Stimulated activated effector memory CD8-positive, alpha-beta T cell treated with anti-CD3 and anti-CD28 coated beads, Interleukin-12 subunit alpha, Interleukin-12 subunit beta, amount 100 ng/mL, for 72 hours (primary cell): ENCODE measurements at regions not wholly inside any gene's neighbourhood (a gene's known extent, or its start where the extent isn't known, plus 50 kb on each side); places are given as distances from the start of the nearest gene placed in this dataset.
"Not testable (repeated sequence)": the region's sequence is repeated elsewhere in the genome, so short reads cannot be mapped to it uniquely, and the experiment has no call there.

Source experiments
- ATAC-seq: fragments of 150-1000 bp; cut with Tn5 transposase; 2 replicates; pipeline ENCODE4 v1.10.0; 2021
- DNase-seq, 2 donors: peaks; one replicate each; pipeline ENCODE4 v3.0.0; 2021 to 2022; ENCODE audit warnings: low spot score in 2 of 2
- H3K27ac Mint-ChIP-seq: one replicate; pipeline ENCODE4 v1.8.0; 2022; ENCODE audit warnings: mild to moderate bottlenecking, mixed read lengths
- H3K36me3 Mint-ChIP-seq: one replicate; pipeline ENCODE4 v1.8.0; 2022; ENCODE audit warnings: mild to moderate bottlenecking, mixed read lengths
- H3K4me1 Mint-ChIP-seq: one replicate; pipeline ENCODE4 v1.8.0; 2022; ENCODE audit warnings: mixed read lengths
- H3K4me3 Mint-ChIP-seq: one replicate; pipeline ENCODE4 v1.8.0; 2022; ENCODE audit warnings: mild to moderate bottlenecking, mixed read lengths
- H3K9me3 Mint-ChIP-seq: one replicate; pipeline ENCODE4 v1.8.0; 2022; ENCODE audit warnings: mixed read lengths

DNA sequence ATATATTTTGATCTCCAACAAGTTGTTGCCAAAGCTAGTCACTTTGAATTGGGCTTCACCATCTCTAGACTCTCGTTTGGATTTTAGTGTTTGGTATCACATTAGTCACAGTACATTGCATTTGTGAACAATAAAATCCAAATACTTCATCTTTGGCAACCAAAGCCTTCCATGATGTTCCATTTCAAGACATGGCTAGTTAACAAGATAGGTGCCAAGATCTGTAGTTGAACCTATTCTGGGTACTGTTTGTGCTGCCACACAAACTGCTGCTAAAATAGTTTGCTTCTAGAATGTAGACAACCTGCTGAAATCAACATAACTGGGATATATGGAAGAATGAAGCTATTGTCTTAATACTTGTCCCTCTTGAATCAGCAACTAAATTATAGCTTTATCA, 207.5 kb downstream of the LRRC70 start:
- no peaks in the 10 kb centered on the region for H3K36me3 Mint-ChIP-seq
- no peak overlapping the region for H3K4me3 Mint-ChIP-seq
- no peak overlapping the region for H3K27ac Mint-ChIP-seq
- DNase-seq, result no peak
- H3K9me3 Mint-ChIP-seq, result no peaks in the 10 kb centered on the region
- ATAC-seq, result no peak
- H3K4me1 Mint-ChIP-seq, result no peaks in the 10 kb centered on the region

DNA sequence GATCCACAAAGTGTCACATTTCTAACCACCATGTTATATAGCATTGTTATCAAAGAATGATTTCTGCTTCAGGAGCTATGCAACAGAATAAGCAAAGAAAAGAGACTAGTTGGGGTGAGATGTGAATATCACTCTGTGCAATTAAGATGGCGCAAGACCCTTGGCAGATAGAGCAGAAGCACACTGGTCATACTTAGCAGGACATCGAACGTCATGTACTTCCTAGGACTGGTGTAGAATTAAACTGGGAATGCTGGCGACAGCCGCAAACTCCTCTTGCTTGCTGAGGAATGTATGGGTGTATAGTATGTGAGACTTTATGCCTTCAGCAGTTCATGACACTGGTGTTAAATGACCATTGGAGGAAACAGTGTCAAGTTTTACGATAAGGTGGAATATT, 207.0 kb downstream of the LRRC70 start:
- DNase-seq (no peak), ATAC-seq (no peak)
- H3K4me3 Mint-ChIP-seq, result no peak overlapping the region
- no peaks in the 10 kb centered on the region for H3K36me3 Mint-ChIP-seq
- no peaks in the 10 kb centered on the region for H3K9me3 Mint-ChIP-seq
- no peak overlapping the region for H3K27ac Mint-ChIP-seq
- no peaks in the 10 kb centered on the region for H3K4me1 Mint-ChIP-seq

DNA sequence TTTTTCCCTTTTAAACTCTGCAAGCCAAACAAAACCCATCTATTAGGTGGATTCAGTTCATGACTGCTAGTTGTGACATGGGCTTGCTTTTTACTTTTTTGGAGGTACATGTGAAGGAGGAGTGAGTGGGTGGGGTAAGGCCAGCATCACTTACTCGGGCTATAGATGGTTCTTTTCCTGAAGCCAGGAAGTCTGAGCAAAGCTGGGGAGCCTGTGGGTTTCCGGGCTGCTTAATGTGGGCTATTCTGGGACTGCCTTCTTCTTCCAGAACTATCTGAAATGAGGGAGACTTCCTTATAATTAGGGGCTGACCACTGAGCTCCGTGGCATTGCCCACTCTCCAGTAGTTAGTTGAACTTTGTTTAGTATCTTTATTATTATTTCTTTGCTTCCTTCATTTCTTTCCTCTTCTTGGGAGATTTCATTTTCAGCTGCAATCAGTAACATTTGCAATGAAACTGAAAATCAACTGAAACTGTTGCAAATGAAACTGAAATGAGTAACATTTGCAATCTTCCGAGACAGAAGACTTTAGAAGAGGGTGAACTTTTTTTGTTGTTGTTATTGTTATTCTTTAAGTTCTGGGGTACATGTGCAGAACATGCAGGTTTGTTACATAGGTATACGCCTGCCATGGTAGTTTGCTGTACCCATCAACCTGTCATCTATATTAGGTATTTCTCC, 204.9 kb downstream of the LRRC70 start:
- no peaks in the 10 kb centered on the region for H3K9me3 Mint-ChIP-seq
- no peak overlapping the region for H3K27ac Mint-ChIP-seq
- H3K4me1 Mint-ChIP-seq, result no peaks in the 10 kb centered on the region

DNA sequence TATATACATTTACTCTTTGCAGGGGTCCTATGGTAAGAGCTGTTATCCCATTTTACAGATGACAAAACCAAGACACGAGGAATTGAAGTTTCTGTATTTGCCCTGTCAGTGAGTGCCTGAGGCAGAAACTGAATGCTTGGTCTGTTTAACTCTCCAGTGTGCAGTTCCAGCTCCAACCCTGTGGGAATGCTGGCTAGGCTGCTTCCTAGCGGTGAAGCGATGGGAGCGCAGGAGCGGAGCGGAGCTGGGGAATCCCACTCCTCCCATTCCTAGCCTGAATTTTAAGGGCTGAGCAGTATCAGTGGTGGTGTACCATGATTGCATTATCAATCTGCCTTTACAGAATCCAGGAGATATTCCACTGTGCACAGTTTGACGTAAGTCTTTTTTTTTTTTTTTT, 202.3 kb downstream of the LRRC70 start:
- Mint-ChIP-seq H3K4me1 (no peaks in the 10 kb centered on the region), H3K4me3 (no peak overlapping the region), H3K27ac (no peak overlapping the region), H3K36me3 (no peaks in the 10 kb centered on the region), H3K9me3 (no peaks in the 10 kb centered on the region)
- no peak for DNase-seq
- ATAC-seq, result peak; percentile 28

More for the DNA sequence above, 204.9 kb downstream of the LRRC70 start:
- no peak for DNase-seq
- Mint-ChIP-seq H3K4me3 (no peak overlapping the region), H3K36me3 (no peaks in the 10 kb centered on the region)
- no peak for ATAC-seq

DNA sequence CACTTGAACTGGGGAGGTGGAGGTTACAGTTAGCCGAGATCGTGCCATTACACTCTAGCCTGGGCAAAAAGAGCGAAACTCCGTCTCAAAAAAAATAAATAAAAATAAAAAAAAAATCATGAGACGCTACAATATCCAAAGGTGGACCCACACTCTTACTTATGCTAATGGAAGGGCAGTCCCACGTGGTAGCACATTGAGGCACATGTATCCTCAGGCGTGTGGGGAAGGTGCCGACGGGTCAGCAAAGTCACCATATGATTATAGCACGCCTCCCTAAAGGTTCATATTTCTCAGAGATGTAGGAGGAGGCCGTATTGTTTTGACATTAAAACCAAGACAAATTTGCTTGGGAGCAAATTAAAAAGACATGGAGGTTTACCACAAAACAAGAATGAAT, 201.6 kb downstream of the LRRC70 start:
- ATAC-seq, result no peak
- Mint-ChIP-seq H3K36me3 (no peaks in the 10 kb centered on the region), H3K4me1 (no peaks in the 10 kb centered on the region), H3K4me3 (no peak overlapping the region), H3K27ac (no peak overlapping the region), H3K9me3 (no peaks in the 10 kb centered on the region)
- DNase-seq, result no peak

DNA sequence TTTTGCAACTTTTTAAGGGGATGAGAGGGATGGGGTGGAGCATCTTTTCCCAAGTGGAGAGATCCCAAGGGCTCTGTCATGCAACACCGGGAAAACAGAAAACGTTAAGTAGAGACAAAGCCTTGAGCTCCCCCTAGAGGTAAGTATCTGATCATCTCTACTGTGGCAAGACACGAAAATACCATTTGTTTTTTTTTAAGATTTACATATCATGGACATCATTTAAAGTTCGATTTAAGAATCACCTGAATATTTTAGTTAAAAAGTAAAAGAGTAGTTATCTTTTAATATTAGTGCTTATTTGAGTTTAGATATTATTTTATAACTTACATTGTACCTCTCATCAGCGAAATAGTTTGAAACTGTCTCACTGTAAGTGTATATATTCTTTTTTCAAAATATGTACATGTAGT, 200.4 kb downstream of the LRRC70 start:
- Mint-ChIP-seq H3K9me3 (no peaks in the 10 kb centered on the region), H3K27ac (no peak overlapping the region), H3K4me1 (no peaks in the 10 kb centered on the region), H3K36me3 (no peaks in the 10 kb centered on the region), H3K4me3 (no peak overlapping the region)
- ATAC-seq (no peak), DNase-seq (no peak)

DNA sequence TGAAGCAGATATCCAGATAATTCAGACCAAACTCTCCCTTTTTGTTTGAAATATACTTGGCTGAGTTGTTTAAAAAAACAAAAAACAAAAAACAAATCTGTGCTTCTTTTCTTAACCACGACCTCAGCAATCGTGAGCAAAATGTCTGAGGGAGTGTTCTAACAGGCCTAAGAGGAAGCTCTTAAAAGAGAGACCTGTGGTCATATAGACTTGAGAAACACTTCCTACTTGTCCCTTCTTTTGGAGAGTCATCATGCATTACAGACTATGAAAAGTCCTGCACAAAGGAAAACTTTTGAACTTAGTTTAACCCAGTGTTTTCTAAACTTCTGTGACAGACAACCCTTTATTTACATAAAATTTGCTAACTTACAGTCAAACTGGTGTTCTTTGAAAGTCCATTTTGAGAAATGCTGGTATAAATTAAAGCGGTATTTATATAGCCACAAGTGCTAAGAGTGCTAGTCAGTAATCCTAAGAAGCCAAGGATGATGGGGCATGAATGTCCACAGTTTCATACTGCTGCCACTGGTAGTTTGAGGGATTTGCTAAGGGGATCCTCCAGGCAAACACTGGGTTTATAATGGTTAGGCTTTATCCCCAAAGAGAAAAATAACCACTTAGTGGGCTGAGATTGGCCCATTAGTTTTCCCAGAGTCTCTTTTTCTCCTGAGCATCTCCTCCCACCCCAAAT, 199.8 kb downstream of the LRRC70 start:
- H3K36me3 Mint-ChIP-seq, result no peaks in the 10 kb centered on the region
- no peak for DNase-seq
- no peak for ATAC-seq
- no peak overlapping the region for H3K27ac Mint-ChIP-seq
- no peaks in the 10 kb centered on the region for H3K4me1 Mint-ChIP-seq
- no peaks in the 10 kb centered on the region for H3K9me3 Mint-ChIP-seq
- no peak overlapping the region for H3K4me3 Mint-ChIP-seq

DNA sequence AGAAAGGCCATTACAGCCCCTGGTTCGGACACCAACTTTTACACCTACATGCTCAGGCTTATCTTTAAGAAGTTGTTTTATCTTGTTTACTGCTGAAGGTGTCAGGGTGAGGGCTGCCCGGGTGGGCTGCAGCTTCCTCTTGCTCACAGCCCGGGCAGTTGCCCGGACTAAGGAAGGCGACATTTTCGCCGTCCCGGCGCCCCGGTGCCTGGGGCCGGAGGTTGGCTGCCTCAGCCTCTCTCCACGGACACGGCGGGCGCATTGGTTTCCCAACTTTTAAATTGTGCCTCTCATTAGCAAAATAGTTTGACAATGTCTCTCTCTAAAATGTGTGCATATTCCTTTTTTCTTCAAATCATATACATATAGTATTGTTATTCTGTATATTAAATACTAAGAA, 198.5 kb downstream of the LRRC70 start:
- not testable (repeated sequence) for H3K36me3 Mint-ChIP-seq, H3K4me3 Mint-ChIP-seq, H3K4me1 Mint-ChIP-seq, ATAC-seq, H3K9me3 Mint-ChIP-seq, DNase-seq, H3K27ac Mint-ChIP-seq

DNA sequence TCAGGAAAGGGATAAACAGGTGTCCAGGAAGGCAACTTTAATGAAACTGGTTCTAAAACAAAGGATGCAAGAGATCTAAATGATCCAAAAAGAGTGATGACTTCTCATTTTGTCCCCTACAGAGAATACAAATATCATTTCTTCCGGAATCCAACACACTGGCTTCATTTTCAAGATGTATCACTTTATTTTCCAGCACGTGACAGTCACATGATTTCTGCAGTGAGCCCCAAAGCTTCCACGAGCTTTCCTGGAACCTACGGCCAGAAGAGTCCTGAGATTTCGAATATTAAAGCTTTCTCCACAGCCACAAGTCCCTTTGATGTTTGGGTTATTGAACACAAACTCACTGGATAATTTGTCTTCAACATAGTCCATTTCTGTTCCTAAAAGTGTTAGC, 198.0 kb downstream of the LRRC70 start:
- ATAC-seq, H3K9me3 Mint-ChIP-seq, DNase-seq, H3K36me3 Mint-ChIP-seq, H3K4me3 Mint-ChIP-seq, H3K4me1 Mint-ChIP-seq, H3K27ac Mint-ChIP-seq: not testable (repeated sequence)

DNA sequence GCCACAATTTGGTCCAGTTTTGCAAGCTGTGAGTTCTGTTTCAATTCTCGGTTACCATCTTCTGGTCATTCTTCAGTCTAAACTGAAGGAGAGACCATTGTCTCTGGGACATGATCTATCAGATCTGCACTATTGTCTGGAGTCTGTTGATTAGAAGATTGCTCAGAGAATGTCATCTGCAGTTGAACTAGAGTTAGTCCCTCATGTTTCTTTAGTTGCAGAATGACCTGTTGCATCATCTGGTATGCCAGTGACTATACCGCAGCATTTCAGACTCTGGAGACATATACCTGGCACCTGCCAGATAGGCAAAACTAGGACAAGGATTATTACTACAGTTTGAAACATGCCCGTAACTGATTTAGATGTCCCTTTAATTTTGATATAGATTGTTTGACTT, 194.8 kb downstream of the LRRC70 start:
- H3K36me3 Mint-ChIP-seq, result no peaks in the 10 kb centered on the region
- DNase-seq (no peak), ATAC-seq (no peak)
- no peaks in the 10 kb centered on the region for H3K9me3 Mint-ChIP-seq
- H3K4me3 Mint-ChIP-seq, result no peak overlapping the region
- H3K4me1 Mint-ChIP-seq, result no peaks in the 10 kb centered on the region
- no peak overlapping the region for H3K27ac Mint-ChIP-seq

DNA sequence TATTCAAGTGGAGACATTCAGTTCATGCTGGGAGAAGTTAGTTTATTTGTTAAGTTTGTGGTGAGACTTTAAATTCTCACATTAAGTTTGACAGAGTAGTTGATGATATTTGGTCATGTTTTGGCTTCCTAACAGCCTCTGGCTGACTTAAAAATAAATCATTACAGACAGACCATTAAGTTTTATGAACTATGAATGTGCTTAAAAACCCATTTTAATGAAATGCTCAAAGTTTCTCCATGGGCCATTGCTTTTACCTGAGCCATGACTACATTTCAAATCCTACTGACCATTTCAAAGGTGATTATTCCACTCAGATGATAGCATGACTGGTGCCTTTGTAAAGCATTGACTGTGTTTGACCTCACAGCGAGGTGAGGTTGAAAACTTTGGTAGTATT, 192.7 kb downstream of the LRRC70 start:
- H3K9me3 Mint-ChIP-seq, result no peaks in the 10 kb centered on the region
- ATAC-seq (no peak), DNase-seq (no peak)
- H3K36me3 Mint-ChIP-seq, result no peaks in the 10 kb centered on the region
- no peak overlapping the region for H3K27ac Mint-ChIP-seq
- no peaks in the 10 kb centered on the region for H3K4me1 Mint-ChIP-seq
- no peak overlapping the region for H3K4me3 Mint-ChIP-seq

DNA sequence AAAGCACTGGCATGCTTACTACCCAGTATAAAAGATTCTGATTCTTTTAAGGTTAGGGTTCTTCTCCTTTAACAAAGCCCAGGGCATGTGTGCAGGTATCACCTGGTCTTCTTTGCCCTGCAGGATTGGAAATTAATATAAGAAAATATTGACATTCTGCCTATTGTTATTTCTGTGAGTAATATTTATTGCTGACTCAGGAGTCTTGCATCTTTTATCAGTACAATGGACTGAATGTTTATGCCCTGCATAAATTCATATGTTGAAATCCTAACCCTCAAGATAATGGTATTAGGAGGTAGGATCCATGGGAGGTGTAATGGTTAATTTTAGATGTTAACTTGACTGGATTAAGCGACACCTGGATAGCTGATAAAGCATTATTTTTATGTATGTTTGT, 189.0 kb downstream of the LRRC70 start:
- Mint-ChIP-seq H3K4me1 (no peaks in the 10 kb centered on the region), H3K27ac (no peak overlapping the region), H3K9me3 (no peaks in the 10 kb centered on the region), H3K4me3 (no peak overlapping the region), H3K36me3 (no peaks in the 10 kb centered on the region)
- DNase-seq (no peak), ATAC-seq (no peak)

DNA sequence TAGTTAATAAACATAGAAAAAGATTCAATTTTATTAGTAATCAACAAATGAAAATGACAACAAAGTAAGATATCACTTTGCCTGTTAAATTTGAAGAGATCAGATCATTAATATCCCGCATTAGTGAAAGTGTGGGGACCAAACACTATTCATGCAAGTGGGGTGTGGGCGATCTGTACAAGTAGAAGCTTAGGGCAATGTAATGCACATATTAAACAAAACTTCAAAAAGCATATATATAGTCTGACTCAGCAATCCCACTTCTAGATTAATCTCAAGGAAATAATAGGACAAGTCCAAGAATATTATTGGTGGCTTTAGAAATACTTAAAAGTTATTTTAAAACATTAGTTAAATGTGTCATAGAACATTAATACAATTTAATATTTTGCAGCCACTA, 188.5 kb downstream of the LRRC70 start:
- no peak overlapping the region for H3K27ac Mint-ChIP-seq
- DNase-seq (no peak), ATAC-seq (no peak)
- no peaks in the 10 kb centered on the region for H3K9me3 Mint-ChIP-seq
- no peaks in the 10 kb centered on the region for H3K4me1 Mint-ChIP-seq
- no peak overlapping the region for H3K4me3 Mint-ChIP-seq
- no peaks in the 10 kb centered on the region for H3K36me3 Mint-ChIP-seq

DNA sequence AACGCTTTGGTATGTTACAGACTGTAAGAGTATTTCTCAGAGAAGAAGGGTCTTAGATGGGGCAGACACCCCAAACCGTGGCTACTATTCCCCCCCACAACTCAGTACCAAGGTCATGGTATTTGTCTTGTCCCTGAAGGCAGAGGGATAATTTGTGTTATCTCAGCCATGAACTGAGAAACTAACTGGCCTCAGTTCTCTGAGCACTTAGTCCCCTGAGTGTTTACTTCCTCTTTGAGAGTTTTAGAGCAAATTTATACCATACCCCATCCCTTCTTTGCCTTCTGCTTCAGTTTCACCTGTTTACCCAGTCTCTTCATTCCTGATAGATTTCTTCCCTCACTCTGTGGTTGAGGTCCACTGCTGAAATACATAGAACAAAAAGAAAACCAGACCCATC, 183.9 kb downstream of the LRRC70 start:
- Mint-ChIP-seq H3K27ac (no peak overlapping the region), H3K4me1 (no peaks in the 10 kb centered on the region), H3K4me3 (no peak overlapping the region), H3K36me3 (no peaks in the 10 kb centered on the region), H3K9me3 (no peaks in the 10 kb centered on the region)
- DNase-seq (no peak), ATAC-seq (no peak)

DNA sequence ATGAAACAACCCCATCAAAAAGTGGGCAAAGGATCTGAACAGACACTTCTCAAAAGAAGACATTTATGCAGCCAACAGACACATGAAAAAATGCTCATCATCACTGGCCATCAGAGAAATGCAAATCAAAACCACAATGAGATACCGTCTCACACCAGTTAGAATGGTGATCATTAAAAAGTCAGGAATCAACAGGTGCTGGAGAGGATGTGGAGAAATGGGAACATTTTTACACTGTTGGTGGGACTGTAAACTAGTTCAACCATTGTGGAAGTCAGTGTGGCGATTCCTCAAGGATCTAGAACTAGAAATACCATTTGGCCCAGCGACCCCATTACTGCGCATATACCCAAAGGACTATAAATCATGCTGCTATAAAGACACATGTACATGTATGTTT, 179.1 kb downstream of the LRRC70 start:
- not testable (repeated sequence) for H3K4me3 Mint-ChIP-seq, H3K4me1 Mint-ChIP-seq, H3K9me3 Mint-ChIP-seq, DNase-seq, H3K36me3 Mint-ChIP-seq, ATAC-seq, H3K27ac Mint-ChIP-seq

DNA sequence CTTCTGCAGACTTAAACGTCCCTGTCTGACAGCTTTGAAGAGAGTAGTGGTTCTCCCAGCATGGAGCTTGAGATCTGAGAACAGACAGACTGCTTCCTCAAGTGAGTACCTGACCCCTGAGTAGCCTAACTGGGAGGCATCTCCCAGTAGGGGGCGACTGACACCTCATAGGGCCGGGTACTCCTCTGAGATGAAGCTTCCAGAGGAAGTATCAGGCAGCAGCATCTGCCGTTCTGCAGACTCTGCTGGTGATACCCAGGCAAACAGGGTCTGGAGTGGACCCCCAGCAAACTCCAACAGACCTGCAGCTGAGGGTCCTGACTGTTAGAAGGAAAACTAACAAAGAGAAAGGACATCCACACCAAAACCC, 174.4 kb downstream of the LRRC70 start:
- DNase-seq, H3K36me3 Mint-ChIP-seq, H3K27ac Mint-ChIP-seq, H3K4me3 Mint-ChIP-seq, H3K9me3 Mint-ChIP-seq, ATAC-seq, H3K4me1 Mint-ChIP-seq: not testable (repeated sequence)
